Vagina (tissue), 2 donors: ENCODE measurements at regions not wholly inside any gene's neighbourhood (a gene's known extent, or its start where the extent isn't known, plus 50 kb on each side); places are given as distances from the start of the nearest gene placed in this dataset.

Source experiments
- POLR2A ChIP-seq, 2 donors: fragments of 450-650 bp; IDR thresholded peaks; one replicate each; pipeline ENCODE4 v1.6.1; 2017; ENCODE audit warnings: antibody characterized with exemption in 2 of 2, mild to moderate bottlenecking in 2 of 2, moderate library complexity in 2 of 2
- POLR2AphosphoS5 ChIP-seq, 2 donors: sonication (generic); formaldehyde crosslinking; IDR thresholded peaks; one replicate each; pipeline ENCODE4 v1.9.0; 2017; ENCODE audit warnings: antibody characterized with exemption in 2 of 2, mild to moderate bottlenecking in 2 of 2, low read depth in 1 of 2; ENCODE audit not compliant: insufficient read depth in 1 of 2
- TF ChIP-seq, protein P1 (sequence below), 3 experiments: fragments of 450-650 bp in 2 of 3; fragments of 200-600 bp in 1 of 3; sonication (generic) in 1 of 3; IDR thresholded peaks; one replicate each; pipeline ENCODE4 v1.5.1; 2017 to 2019; ENCODE audit warnings: antibody characterized with exemption in 3 of 3, mild to moderate bottlenecking in 2 of 3, moderate library complexity in 2 of 3

DNA sequence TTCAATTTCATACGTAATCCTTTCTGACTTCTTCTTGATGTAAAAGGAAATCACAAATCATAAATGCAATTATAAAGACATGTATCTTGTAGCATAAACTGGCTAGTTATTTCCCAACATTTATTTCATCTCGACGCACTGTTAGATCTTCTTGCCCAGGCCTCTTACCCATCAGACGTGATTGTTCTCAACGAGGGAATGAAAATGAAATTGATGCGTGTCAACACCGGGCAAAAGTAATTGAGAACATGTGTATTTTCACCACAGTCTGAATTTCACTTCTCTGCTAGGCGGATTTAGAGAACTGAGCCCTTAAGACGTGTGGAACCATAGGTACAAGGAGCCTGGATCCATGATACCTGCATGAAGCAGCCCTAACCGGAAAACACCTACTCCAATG is 519.7 kb downstream of the KCNT2 start:
- TF ChIP-seq POLR2A (IDR thresholded peaks at IDR 0.05) (no peak), POLR2AphosphoS5 (IDR thresholded peaks at IDR 0.05; ENCODE audit: insufficient read depth in 1 of 2, low read depth in 1 of 2) (no peak)
- TF ChIP-seq, protein P1, sequence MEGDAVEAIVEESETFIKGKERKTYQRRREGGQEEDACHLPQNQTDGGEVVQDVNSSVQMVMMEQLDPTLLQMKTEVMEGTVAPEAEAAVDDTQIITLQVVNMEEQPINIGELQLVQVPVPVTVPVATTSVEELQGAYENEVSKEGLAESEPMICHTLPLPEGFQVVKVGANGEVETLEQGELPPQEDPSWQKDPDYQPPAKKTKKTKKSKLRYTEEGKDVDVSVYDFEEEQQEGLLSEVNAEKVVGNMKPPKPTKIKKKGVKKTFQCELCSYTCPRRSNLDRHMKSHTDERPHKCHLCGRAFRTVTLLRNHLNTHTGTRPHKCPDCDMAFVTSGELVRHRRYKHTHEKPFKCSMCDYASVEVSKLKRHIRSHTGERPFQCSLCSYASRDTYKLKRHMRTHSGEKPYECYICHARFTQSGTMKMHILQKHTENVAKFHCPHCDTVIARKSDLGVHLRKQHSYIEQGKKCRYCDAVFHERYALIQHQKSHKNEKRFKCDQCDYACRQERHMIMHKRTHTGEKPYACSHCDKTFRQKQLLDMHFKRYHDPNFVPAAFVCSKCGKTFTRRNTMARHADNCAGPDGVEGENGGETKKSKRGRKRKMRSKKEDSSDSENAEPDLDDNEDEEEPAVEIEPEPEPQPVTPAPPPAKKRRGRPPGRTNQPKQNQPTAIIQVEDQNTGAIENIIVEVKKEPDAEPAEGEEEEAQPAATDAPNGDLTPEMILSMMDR (IDR thresholded peaks at IDR 0.05), result no peak
